HG02642 (cell line): ENCODE measurements at regions not wholly inside any gene's neighbourhood (a gene's known extent, or its start where the extent isn't known, plus 50 kb on each side); places are given as distances from the start of the nearest gene placed in this dataset.
"Not testable (repeated sequence)": the region's sequence is repeated elsewhere in the genome, so short reads cannot be mapped to it uniquely, and the experiment has no call there.

Experiments used
- ATAC-seq: cut with Tn5 transposase; IDR thresholded peaks from one replicate; pipeline ENCODE4 v1.9.1; 2021; ENCODE audit warnings: mild to moderate bottlenecking; ENCODE audit not compliant: unreplicated experiment, poor library complexity

DNA sequence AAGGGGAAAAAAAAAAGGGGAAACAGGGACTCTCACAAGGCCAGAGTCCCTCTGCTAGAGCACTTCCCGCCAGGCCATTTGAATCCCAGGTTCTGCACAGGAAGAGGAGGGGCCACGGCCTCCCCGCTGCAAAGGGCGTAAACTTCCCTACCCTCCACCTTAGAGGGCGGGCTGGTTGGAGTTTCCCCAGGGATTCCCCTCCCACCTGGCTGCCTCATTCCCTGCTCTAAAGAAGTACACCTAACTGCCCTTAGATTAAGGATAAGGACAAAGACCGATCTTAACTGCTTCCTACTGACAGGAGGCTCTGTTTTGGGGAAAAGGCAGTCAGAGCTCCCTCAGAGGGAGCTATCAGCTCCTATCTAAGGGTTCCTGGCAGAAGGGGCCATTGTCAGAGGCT is 102.0 kb upstream of the ARMC3 start:
- ATAC-seq: no peak

DNA sequence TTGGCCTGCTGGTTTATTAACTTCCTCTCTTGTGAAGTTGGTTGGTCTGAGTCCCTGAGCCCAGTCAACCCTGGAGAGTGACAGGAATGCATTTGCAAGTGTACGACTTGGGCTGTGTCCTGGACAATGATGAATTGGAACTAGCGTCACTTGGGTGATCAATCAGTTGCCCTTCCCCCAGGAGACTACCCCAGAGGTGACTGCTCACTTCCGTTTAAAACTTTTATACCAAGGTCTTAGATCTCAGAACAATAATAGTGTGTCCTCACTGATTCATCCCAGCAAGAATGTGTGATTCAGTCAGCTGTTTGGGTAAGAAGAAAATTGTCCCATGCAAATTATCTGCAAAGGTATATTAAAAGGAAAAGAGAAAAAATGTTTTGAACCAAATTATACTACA is 102.9 kb upstream of the ARMC3 start:
- ATAC-seq: no peak

DNA sequence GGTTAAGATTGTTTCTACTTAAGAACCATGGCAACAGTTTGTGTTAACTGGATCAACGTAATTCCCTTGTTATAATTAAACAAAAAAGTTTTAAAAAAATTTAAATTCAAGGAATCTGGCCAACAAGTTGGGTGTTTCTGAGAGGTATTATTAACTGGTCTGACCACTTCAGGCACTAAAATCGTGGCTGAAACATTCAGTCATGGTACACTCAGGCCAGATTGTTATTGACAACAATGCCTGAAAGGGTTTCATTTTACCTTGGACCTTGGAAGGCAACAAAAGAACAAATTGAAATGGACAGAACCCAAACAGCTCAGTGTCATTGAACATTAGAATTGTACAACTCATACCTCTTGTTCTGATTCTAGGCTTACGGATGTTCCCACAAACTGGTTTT is 103.3 kb upstream of the ARMC3 start:
- no peak for ATAC-seq

DNA sequence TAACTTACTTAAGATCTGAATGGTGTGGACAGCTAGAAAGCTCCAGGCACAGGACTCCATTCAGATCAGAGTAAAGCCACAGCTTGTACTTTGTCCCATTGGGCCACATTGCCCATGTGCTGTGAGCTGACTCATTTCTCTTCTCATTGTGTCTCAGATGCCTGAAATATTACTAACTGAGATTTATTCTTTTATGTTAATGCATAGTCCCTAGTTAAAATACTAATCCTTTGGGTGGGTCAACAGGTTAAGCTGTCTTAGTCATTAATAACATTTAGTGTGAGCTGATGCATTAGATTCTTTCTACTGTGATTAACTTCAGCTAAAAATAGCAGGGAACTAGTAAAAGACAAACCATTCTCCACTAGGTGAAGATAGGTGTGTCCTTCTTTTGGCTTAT is 104.7 kb upstream of the ARMC3 start:
- no peak for ATAC-seq

DNA sequence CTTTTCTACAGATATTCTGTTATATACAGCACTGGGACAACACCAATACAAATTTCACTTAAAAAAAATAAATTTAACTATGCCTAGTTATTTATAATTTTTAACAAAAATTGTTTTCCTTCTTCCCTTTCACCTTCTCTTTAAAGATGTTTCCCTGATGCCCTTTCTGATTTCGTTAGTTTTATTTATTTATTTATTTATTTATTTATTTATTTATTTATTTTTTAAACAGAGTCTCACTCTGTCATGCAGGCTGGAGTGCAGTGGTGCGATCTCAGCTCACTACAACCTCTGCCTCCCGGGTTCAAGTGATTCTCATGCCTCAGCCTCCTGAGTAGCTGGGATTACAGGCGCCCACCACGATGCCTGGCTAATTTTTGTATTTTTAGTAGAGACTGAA is 105.9 kb upstream of the ARMC3 start:
- not testable (repeated sequence) for ATAC-seq

DNA sequence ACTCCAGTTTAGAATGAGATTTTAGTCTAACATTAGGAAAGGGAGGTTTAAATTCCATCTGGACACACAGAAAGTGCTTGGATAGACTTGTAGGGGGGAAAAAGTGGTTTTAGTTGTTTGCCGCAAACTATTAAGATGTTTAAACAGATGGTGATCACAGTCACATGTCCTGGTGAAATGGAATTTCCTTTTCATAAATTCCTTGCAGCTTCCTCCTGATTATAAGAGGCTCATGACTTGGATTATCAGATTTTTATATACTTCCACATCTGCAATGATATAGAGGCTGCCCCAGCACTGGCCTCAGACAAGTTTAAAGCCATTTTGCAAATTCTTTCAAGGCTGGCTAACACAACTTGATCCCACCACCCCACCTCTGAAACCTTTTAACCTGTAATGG is 106.4 kb upstream of the ARMC3 start:
- ATAC-seq: no peak

DNA sequence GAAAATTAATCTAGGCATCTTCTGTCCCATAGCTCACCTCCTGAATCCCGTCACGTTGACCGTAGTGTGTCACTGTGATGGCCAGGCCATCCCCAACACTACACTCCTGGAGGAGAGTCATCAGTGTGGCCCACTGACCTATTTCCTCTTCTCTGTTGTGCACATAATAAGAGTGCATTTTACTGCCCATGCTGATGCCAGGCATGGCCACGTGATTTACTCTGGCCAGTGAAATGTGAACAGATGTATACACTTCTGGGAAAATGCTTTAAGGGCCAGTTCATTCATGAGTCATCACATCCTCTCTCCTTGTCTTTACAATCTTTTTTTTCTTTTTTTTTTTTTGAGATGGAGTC is 101.9 kb upstream of the PIP4K2A start:
- peak; percentile 45 for ATAC-seq

DNA sequence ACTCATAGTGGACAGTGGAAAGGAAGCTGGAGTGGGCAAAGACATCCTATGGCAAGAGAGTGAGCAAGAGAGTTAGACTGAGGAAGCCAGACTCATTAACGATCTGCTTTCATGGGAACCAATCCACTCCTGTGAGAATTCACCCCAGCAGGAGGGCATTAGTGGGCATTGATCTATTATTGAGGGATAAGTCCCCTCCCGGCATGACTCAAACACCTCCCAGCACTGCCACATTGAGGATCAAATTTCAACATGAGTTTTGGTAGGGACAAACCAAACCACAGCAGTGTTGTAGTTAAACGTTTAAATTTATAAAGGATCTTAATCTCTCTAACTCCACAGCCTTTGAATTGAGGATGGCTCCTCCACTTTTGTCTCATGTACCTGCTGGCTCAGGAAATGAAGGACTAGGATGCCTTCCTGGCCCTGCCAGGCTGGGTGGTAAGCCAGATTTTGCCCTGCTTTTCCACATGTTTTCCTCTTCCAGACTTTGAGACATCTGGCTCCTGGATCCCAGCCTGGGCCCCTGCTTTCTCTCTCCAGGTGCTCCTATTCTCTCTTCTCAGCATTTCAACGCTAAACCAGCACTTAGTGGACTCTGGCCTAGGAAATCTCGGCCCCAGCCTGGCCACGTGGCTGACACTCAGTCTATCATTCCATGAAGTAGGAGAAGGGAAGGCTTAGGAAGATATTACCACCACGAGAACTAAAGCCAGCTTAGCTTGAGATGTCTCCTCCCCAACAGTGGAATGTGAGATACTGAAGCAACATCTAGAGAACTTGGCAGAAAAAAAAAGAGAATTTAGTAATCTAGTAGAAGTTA is 96.5 kb upstream of the PIP4K2A start:
- ATAC-seq: no peak

DNA sequence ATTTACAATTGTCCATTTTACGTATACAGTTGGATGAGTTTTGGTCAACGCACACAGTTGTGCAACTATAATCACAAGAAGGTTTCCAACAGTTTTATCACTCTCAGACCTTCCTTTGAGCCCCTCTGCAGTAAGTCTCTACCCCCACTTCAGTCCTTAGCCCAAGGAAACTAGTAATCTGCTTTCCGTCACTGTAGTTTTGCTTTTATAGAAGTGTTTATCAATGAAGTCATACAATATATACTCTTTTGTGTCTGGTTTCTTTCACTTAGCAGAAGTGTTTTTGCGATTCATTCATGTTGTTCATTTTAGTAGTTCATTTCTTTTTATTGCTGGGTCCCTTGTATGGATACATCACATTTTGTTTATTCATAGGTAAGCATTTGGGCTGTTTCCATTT is 92.9 kb upstream of the PIP4K2A start:
- ATAC-seq: no peak

DNA sequence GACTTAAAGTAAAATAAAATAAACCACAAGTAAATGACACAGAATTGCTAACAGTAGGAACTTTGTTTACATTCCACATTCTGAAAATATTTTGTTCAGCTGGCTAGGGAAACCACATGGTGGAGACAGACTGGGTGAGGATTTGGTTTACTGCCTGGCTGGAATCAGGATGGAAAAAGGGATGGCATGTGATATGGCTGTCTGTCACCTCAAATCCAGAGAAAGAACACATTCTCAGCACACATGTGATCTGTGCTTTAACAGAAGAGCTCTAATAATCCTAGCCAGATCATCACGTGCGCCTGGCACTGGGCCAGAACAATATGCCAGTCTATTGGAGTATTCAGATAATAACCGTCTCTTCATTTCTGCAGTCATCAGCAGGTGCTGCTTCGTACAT is 90.9 kb upstream of the PIP4K2A start:
- no peak for ATAC-seq

DNA sequence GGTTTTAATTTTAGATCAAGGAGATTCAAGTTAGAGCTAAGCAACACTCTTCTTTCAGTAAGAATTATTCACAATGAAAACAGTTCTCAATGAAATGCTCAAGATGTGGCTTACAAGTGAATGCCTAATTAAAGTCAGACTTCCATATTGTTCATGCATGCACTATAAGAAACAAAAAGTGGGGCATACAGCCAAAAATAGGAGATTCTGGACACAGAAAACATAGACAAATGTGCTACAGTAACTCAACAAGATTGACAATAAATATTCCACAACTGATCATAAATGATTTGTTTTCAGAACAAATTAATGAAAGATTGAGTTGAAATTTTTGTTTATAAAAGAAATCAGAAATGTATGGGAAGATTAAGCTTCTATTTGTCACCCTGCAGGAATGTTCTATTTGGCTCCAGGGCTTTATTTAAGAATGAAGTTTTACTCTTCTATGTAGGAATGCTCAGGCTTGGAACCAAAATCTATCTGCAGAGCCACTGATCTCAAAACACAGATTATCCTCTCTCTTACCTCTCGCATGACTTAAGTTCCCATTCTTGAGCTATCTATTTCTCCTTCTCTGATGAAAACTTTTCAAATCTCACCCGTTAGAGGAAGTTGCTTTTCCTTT is 89.0 kb upstream of the PIP4K2A start:
- no peak for ATAC-seq

DNA sequence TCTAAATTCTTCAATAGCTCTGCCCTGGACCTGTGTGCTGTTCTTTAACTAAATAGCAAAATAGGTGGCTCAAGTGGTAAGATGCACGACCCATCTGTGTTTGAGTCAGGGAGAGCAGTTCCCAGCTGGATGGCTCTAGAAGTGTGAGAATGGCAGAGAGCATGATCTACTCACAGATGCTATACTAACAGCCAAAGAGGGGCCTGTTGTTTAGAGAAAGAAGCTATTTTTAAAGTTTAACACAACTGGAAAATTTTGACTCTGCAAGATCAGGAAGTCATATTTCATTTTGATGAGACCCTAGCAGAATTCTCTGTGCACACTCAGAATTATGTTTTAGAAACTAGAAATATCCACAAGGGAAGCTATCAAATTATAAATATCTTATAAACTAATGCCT is 87.4 kb upstream of the PIP4K2A start:
- no peak for ATAC-seq

DNA sequence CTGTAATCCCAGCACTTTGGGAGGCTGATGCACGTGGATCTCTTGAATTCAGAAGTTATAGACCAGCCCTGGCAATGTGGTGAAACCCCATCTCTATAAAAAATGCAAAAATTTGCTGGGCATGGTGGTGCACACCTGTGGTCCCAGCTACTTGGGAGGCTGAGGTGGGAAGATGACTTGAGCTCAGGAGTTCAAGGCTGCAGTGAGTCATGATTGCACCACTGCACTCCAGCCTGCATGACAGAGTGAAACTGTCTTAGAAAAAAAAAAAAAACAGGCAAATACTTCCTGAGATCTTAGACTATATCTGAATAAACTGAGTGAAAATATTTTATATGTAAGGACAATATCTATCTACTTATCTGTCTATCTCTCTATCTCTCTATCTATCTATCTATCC is 83.4 kb upstream of the PIP4K2A start:
- not testable (repeated sequence) for ATAC-seq

DNA sequence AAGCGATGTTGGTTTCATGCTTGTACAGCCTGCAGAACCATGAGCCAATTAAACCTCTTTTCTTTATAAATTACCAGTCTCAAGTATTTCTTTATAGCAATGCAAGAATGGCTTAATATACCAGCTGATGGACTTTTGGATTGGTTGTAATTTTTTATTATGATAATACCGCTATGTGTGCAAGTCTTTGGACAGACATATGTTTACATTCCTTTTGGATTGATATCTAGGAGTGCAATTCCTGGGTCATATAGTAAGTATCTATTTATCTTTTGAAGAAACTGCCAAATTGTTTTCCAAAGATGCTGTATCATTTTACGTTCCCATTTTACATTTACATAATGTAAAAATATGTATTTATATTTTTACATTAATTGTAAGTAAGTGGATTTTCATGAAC is 81.2 kb upstream of the PIP4K2A start:
- no peak for ATAC-seq

DNA sequence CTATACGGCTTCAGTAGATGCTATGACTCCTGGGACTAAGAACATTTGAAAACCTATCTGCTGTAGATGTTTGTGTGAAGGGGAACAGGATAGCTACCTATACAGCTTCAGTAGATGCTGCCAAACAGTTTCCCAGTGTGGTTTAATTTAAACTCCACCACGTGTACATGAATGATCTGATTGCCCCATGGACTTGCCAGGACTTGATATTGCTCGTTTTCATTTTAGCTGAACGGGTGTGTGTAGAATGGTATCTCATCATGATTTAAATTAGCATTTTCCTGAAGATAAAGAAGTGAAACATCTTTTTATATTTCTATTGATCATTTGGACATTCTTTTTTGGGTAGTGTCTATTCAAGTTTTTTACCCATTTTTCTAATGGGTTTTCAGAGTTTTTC is 77.8 kb upstream of the PIP4K2A start:
- ATAC-seq: no peak

DNA sequence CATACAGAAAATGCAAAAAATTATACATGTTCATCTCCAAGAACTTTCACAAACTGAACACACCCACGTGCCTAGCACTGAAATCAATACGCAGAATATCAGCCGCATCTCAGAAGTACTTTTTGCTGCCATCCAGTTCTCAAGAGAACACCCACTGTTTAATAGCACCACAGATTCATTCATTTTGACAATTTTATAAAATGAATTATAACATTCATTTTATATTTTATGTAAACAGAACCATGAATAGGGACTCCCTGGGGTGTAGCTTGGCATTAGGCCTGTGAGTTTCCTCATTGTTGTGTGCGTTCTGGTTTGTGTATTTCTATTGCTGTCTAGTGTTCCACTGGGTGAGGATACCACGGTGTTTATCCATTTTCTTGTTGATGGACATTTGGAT is 77.3 kb upstream of the PIP4K2A start:
- no peak for ATAC-seq

DNA sequence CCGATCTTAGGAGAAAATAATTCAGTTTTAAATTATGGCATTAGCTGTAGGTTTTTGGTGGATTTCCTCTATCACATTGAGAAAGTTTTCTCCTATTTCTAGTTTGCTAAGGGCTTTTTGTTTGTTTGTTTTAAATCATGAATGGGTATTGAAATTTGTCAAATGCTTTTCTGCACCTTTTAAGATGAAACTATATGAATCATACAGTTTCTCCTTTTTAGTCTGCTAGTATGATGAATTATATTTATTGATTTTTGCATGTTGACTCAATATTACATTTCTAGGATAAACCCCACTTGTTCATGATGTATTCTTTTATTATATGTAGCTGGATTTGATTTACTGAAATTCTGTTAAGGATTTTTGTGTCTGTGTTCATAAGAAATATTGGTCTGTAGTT is 70.3 kb upstream of the PIP4K2A start:
- ATAC-seq: no peak

DNA sequence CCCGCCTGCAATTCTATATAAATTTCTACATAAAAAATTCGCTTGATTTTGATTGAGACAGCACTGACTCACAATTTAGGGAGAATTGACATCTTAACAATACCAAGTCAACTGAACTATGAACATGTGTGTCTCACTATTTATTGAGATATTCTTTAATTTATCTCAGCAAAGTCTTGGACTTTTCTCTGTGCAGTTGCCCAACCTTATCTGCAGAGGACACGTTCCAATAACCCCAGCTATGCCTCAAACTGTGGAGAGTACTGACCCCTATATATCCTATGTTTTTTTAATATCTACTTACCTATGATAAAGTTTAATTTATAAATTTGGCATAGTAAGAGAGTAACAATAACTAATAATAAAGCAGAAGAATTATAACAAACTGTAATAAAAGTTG is 69.4 kb upstream of the PIP4K2A start:
- no peak for ATAC-seq

DNA sequence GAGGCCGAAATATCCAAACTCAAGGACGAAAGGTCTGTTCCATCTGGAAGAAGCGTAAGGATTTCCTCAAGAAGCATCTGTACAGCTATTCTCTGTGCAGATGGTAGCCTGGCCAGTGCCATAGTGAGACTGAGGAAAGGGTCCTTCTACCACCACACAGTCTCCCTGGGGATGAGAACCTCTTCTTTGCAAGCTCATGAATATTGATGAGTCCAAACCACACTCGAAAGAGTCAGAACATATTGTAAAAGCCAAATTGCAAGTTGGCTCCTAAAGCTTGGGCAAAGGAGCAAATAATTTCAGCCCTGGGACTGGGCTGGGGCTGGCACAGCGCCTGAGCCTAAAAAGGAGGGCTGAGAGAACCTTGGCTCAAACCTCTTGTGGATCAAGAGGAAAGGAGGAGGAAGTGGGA is 66.1 kb upstream of the PIP4K2A start:
- ATAC-seq: no peak

DNA sequence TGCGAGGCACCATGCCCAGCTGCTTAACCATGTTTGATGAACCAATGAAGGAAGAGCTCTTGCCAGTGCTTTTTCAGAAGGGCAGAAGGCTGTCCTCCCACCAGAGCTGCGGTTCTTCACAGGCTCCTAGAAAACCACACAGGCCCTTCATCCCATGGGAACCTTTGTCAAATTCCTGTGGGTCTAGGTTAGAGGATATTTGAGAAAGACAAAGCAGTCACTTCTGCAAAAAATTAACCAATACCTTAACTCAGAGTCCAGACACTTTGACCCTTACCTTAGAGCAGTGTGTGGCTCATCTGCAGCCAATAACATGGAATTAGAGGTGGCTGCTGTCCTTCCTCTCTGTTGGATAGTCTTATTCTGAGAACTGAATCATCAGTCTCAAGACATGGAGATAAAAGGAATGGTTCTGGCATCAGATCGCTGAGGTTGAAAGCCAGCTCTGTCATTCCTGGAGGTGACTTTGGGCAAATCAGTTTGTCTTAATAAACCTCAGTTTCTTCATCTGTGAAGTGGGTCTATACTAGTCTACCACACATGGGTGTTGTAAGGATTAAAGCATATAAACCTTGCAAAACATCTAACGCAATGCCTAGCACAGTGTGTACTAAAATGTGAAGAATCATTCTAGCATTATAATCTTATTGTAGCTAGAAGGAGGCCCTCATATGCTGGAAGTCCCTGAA is 65.1 kb upstream of the PIP4K2A start:
- ATAC-seq: no peak

DNA sequence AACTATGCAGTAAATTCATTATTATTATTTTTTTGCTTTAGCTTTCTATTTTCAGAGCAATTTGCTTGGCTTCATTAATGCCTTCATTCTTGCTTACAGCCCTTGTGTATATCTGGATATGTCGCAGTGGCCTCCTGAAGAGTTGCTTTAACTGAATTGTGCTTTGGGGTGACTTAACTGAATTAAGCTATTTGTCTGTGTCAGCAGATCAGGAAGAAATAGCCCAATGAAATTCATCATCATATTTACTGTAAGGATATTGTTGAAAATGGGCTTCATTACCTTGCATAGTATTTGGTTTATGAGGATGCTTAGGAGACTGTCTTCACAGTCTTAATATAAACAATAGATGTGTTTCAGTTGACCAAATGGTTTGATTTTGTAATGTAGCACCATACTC is 59.7 kb upstream of the PIP4K2A start:
- no peak for ATAC-seq

DNA sequence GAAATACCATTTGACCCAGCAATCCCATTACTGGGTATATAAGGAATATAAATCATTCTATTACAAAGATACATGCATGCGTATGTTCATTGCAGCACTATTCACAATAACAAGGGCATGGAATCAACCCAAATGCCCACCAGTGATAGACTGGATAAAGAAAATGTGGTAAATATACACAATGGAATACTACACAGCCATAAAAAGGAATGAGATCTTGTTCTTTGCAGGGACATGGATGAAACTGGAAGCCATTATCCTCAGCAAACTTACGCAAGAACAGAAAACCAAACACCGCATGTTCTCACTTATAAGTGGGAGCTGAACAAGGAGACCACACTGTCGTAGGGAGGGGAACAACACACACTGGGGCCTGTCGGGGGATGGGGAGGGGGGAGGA is 57.3 kb upstream of the PIP4K2A start:
- ATAC-seq: not testable (repeated sequence)
